Coronary artery (tissue), 2 donors: ENCODE measurements at regions not wholly inside any gene's neighbourhood (a gene's known extent, or its start where the extent isn't known, plus 50 kb on each side); places are given as distances from the start of the nearest gene placed in this dataset.

Experiments
- DNase-seq: peaks from one replicate; pipeline ENCODE4 v3.0.0-alpha.2; 2017; ENCODE audit warnings: low spot score
- H3K27ac ChIP-seq, 2 donors: fragments of 200-600 bp; sonication (generic); one replicate each; pipeline ENCODE4 v1.5.1; 2016 to 2019
- H3K4me3 ChIP-seq: fragments of 200-600 bp; sonication (generic); 2 replicates; pipeline ENCODE4 v1.5.1; 2016; ENCODE audit warnings: mild to moderate bottlenecking, moderate library complexity
- CTCF ChIP-seq: fragments of 200-600 bp; sonication (generic); IDR thresholded peaks from one replicate; pipeline ENCODE4 v1.5.1; 2019; ENCODE audit warnings: antibody characterized with exemption

GRCh38 chr6:6749702-6750491, 161.4 kb downstream of the LY86 start:
- no peak for TF ChIP-seq CTCF
- peak overlapping the region; percentile 41 for H3K4me3 ChIP-seq
- peak overlapping the region in 1 of 2 donors; percentile 80 for H3K27ac ChIP-seq
- DNase-seq = no peak

GRCh38 chr6:6750594-6751265, 162.2 kb downstream of the LY86 start:
- Histone ChIP-seq H3K4me3 (no peak overlapping the region), H3K27ac (peak overlapping the region in 1 of 2 donors; percentile 57)
- TF ChIP-seq CTCF = no peak
- no peak for DNase-seq

- Histone ChIP-seq H3K27ac (peak overlapping the region in 1 of 2 donors; percentile 57), H3K4me3 (peak overlapping the region; percentile 49)
- no peak for TF ChIP-seq CTCF
- no peak for DNase-seq
Observed at GRCh38 chr6:6751266-6751596, 162.7 kb downstream of the LY86 start.

GRCh38 chr6:6751619-6752023, 163.1 kb downstream of the LY86 start:
- no peak for DNase-seq

GRCh38 chr6:6752129-6752528, 163.6 kb downstream of the LY86 start:
- no peak for DNase-seq
- TF ChIP-seq CTCF = no peak
- Histone ChIP-seq H3K4me3 (peak overlapping the region; percentile 49), H3K27ac (peak overlapping the region in 1 of 2 donors; percentile 57)

More at GRCh38 chr6:6751619-6752023, 163.1 kb downstream of the LY86 start:
- Histone ChIP-seq H3K4me3 (peak overlapping the region; percentile 49), H3K27ac (peak overlapping the region in 1 of 2 donors; percentile 57)
- TF ChIP-seq CTCF = no peak

- H3K27ac ChIP-seq = no peak overlapping the region
- DNase-seq = no peak
- no peak overlapping the region for H3K4me3 ChIP-seq
- TF ChIP-seq CTCF = no peak
Observed at GRCh38 chr6:6753301-6753700, 164.8 kb downstream of the LY86 start.

- no peak for TF ChIP-seq CTCF
- H3K4me3 ChIP-seq = no peak overlapping the region
- DNase-seq = no peak
- H3K27ac ChIP-seq = no peak overlapping the region
Observed at GRCh38 chr6:6756526-6756925, 168.0 kb downstream of the LY86 start.
